HG03045 (cell line): ENCODE measurements at regions not wholly inside any gene's neighbourhood (a gene's known extent, or its start where the extent isn't known, plus 50 kb on each side); places are given as distances from the start of the nearest gene placed in this dataset.

ENCODE experiments used
- ATAC-seq: cut with Tn5 transposase; IDR thresholded peaks from one replicate; pipeline ENCODE4 v1.9.1; 2021; ENCODE audit warnings: mild to moderate bottlenecking, moderate library complexity; ENCODE audit not compliant: unreplicated experiment

DNA sequence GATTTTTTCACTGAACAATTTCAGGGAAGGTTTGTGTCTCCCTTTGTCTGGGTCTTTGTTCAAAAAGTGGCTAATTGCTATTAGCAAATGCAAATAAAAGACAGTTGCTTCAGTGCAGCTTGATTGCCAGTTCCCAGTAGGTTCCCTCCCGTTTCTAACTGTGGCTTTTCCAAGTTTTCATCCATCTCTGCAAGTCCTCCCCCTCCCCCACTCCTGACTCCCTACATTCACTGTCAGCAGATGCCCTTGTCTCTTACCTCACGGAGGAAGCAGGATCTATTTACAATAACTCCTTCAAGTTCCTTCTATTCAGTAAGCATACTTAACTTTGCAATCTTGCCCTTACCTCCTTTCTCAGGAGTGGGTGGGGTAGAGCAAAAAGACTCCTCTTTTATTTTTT lies 55.4 kb upstream of the SCEL start:
- ATAC-seq = no peak

DNA sequence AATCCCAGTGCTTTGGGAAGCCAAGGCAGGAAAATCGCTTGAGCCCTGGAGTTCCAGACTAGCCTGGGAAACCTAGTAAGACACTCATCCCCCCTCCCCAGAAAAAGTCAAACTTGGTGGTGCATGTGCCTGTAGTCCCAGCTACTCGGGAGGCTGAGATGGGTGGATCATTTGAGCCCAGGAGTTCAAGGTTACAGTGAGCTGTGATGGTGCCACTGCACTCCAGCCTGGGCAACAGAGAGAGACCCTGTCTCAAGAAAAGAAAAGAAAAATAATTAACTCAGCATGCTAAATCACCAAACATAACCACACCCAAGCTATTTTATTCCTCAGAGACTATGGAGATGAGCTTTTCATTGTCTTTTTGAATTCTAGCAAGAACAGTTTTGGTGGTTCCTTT lies 56.2 kb upstream of the SCEL start:
- no peak for ATAC-seq

DNA sequence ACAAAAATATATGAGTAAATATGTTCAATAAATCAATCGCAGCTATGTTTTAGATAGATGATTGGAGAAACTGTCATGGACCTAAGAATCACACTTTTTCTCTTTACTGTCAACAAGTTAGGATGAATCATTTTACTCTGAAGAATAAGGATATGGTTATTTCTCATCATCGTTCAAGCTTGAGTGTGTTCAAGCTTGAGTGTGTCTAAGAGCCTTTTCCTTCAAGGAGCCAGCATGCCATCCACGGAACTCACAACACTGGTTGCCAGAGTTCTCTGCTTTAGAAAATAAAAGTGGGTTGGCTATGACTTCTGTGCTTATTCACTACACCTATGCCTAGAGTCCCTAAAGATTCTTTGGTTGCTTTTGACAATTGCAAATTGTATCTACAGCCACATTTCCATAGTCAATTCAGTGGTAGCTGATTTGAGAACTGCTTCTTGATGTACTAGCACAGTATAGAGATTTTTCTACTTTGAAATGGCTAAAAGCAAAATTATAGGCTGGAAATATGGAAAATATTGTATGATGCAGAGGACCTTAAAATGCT lies 58.1 kb upstream of the SCEL start:
- no peak for ATAC-seq

DNA sequence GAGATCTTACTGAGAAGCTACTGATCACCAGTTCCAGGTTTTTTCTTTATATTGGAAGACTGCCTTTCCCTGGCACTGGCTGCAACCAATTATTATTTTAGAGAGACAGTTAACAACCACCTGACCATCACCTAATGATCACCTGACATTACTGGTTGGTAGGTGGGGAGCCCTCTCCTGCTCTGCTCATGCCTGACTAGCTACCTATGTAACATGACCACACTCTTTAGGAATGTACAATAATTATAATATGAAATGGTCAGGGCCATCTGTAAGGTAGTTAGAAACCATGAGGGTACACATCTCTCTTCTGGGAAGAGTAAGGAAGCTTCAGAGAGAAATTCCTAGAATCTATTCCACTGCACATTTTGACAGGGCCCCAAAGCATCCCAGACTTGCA lies 59.0 kb upstream of the SCEL start:
- ATAC-seq = no peak

DNA sequence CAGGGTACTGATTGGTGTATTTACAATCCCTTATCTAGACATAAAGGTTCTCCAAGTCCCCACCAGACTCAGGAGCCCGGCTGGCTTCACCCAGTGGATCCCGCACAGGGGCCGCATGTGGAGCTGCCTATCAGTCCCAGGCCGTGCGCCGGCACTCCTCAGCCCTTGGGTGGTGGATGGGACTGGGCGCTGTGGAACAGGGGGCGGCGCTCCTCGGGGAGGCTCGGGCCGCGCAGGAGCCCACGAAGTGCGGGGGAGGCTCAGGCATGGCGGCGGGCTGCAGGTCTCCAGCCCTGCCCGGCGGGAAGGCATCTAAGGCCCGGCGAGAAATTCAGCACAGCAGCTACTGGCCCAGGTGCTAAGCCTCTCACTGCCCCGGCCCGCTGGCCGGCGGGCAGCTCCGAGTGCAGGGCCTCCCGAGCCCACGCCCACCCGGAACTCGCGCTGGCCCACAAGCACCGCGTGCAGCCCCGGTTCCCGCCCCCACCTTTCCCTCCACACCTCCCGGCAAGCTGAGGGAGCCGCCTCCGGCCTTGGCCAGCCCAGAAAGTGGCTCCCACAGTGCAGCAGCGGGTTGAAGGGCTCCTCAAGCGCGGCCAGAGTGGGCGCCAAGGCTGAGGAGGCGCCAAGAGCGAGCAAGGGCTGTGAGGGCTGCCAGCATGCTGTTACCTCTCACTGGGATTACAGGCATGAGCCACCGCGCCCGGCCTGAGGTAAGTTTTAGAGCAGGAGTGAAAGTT lies 60.0 kb upstream of the SCEL start:
- ATAC-seq = no peak

DNA sequence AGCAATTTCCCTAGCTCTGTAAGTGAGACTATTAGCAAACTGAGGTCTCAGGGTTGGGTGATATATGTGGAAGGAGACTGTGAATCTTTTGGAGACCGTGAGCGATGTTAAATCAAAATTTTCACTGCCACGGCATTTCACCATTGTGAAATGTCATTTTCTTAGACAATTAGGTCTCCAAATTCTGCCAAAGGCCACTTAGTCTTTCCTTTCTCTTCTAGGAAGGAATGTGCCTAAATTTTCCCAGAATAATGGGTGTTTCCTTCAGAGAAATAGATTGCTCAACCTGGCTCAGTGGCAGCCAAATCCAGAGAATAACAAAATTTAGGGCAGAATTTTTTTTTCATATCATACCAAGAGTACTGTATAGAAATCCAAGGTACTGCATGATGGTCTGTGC lies 64.5 kb upstream of the SCEL start:
- no peak for ATAC-seq

DNA sequence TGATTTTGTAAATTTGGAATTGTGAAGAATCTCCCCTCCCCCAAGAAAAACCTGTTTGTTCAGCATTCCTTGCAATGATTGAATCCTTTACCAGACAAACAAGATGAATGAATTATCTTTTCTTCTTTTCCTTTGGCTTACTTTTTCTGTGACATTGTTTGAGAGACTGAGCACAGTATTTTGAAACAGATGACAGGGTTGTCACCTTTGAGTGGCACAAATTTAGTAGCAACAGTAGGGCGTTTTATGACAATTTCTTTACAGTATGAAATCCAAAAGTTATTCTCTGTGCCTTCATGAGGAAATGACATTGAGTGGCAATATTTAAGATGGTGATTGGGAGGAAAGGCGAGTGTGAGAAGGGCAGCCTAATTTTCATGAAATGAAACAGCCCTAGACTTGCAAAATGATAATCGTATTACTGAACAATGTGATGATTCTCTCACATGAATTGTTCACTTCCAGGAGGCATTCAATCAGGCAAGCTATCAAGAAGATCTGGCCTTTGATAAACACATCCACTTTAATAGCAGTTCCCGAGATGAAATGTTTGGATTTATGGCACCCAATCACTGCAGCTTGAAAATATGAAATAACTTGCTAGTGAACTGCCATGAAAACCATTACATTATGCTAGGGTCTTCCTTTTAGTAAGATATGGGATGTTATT lies 68.6 kb upstream of the SCEL start:
- no peak for ATAC-seq

DNA sequence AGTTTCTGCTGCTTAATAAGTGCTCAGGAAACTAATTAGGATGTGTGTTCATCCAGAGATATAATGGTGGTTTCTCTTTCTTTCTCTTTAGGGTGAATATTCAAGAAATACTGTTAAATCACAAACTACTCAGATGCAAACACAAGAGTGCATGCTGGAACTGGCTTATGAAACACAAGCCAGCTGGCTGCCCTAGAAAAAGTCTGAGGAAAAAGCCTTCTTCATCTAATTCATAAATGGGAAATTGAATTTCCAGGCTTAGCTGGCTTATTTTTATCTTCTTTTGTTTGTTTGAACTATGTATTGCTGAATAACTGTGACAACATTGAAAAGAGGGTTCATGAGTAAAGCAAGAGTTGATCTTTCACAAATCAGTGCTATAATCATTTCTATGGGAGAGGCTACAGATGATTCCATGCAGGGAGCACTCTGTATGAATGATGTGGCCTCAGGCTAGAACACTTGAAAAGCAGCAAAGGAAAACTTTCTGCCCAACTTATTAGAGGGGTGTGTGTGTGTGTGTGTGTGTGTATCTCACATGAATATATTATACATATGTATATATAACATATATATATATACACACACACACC lies 69.8 kb upstream of the SCEL start:
- no peak for ATAC-seq

DNA sequence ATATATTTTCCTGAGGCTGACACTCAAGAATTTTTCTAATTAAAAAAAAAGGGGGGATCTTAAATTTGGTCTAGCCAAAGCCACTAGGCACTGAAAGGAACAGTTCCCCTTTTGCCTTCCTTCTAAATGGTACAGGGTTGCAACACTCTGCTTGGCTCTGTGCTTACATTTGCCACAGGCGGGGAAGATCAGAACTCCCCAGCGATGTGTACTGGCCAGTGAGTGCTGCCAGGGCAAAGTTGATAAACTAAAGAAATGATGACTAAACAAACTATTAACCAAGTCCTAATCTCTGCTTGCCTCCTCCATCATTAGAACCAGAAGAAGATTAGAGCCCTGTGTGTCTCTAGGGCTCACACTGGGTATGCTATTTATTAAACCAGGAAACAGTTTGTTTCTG lies 75.3 kb upstream of the SCEL start:
- ATAC-seq = peak; percentile 79

DNA sequence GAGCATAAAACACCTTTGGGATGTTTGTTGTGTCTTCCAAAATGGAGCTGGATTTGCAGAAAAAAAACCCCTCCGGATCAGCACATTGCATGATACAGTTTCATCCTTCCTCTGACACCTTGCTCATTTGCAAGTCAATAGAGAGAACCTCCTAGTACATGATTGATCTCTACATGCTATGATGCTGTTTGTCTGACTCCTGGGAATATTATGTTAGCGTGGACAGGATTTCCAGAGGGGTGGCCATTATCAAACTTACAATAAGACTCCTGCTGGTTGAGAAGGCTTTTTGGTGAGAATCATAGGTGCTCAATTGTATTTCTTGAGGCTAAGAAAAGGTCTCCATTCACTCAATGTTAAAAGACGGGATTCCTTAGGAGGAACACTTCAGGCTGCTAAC lies 75.9 kb upstream of the SCEL start:
- no peak for ATAC-seq

DNA sequence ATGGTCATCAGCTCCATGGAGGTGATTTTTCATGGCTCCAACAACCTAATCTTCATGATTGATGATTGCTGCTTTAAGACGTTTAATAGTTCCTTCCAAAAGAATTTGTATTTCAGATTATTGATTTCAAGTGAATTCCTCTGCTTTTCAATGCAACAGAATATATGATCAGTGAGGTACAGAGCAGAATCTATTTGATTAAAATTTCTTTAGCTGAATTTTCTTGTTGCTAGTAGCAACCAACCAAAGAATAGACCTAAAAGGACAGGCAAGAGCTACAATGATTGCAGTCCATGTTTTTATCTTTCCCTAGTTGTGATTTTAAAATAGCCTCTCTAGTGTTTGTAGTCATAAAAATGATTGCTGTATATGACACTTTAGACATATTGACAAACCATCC lies 76.8 kb upstream of the SCEL start:
- no peak for ATAC-seq

DNA sequence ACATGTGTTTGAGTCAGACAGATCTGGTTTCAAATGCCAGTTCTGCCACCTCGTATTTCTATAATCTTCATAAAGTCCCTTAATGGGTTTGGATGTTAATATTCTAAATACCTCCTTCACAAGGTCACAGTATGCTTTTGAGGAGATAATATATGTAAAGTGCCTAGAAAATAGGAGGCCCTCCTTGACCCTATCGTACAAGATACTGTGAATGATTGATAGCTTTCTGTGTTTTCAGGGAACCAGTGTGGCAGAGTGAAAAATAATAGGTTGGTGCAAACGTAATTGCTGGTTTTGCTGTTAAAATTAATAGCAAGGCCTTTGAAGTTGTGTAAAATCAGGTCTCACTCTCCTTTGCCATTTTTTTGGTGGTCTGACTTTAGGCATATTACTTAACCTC lies 77.5 kb upstream of the SCEL start:
- no peak for ATAC-seq

DNA sequence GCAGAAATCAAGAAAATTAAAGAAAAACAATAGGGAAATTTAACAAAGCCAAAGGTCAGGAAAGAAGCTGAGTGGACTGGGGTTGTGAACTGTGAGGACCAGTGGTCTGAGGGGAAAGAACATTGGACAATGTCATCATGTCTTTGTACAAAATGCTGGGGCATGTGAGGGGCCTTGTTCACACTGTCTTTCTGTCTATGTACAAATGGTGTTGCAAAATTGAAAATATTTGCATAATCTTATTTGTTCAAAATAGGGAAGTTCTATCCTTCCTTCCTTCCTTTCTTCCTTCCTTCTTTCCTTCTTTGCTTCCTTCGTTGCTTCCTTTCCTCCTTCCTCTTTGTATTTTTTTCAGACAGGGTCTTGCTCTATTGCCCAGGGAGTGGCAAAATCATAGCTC lies 79.2 kb upstream of the SCEL start:
- ATAC-seq = no peak

DNA sequence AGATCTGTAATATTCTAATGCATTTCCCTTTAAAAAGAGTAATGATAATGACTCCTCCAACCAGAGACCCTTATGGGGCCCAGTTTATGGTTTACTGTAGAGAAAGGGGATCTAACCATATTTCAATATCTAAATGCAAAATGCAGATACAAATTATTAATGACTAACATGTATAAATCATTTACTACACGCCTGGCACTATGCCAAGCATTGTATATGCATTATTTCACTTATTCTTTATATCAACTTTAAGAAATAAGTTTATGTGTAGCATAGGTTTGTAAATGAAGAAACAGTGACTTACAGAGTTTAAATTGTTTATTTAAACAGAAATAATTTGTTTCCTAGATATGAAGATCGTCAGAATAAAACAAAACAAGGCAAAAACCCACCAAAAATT lies 86.2 kb upstream of the SCEL start:
- ATAC-seq = no peak

DNA sequence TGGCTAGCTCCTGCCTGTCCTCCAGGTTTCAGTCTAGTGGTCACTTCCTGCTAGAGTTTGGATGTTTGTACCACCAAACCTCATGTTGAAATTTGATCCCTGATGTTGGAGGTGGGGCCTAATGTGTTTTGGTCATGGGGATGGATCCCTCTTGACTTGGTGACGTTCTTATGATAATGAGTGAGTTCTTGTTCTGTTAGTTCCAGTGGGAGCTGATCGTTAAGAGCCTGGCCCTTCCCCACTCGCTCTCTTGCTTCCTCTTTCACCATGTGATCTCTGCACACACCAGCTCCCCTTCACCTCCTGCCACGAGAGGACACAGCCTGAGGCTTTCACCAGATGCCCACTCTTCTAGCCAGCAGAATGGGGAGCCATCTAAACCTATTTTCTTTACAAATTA lies 86.8 kb upstream of the SCEL start:
- ATAC-seq = no peak

DNA sequence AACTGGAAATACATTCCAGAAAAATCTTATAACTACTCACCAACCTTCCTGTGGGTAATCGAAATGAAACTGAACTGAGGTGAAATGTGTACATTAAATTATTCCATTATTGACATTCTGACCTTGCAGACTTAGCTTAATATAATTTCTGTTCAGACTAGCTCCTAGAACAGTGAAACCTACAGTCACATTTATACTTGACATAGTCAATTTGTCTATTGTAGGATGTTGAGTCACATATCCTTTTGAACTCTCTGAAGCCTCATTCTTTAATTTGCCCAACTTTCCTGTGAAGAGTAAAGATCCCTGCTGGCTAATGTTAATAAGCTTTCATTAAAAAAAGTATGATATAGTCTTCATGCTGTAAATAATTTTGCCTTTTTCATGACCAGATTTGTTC lies 92.0 kb upstream of the SCEL start:
- no peak for ATAC-seq

DNA sequence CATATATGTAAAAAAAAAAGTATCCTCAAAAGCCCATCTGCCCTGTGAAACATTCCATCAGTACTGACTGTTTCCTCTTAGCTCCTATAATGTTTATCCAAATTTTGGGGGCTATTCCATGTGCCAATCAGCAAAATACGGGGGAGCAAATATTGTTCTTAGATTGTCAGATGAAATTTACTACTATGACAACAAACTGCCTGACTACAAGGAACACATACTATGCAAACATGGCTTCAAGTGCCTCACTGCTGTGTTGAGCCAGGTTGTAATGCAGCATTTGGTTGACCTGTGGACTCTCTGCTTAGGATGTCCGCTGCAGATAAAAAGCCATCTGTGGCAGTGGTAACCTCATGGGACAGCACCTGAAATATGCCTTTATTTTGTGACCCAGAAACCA lies 98.2 kb upstream of the SCEL start:
- no peak for ATAC-seq

DNA sequence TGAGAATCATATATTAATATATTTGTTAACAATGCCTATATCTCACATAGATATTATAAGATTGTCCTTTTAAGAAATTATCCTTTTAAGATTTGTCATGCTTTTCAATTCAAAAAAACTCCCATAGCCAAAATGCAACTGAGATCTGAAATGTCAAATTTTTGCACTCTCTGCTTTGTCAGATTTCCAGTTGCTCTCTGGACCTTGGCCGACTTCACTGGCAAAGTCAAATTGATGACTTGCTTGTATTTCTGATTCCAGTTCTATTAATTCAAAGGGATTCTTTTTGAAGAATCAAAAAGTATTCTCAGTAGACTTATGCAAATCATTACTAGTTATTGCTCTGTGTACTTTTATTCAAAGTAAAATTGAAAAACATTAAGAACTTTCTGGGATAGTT lies 101.2 kb upstream of the SCEL start:
- ATAC-seq = no peak

DNA sequence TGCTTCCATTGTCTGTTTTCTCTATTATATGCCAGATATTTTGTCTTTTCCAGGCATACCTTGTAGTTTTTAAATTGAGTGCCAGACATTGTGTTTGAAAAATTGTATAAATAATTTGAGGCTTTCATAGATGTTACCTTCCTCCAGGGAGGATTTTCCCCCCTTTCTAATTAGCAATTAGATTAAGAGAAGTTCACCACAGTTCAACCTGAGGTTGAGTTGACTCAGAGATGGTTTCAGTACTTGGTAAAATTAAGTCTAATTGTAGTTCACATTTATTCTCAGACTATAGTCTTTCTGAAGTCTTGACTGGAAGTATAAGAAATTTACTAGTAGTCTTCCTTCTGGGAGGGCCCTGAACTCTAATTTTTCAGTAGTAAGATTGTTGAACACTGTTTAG lies 104.1 kb upstream of the SCEL start:
- no peak for ATAC-seq

DNA sequence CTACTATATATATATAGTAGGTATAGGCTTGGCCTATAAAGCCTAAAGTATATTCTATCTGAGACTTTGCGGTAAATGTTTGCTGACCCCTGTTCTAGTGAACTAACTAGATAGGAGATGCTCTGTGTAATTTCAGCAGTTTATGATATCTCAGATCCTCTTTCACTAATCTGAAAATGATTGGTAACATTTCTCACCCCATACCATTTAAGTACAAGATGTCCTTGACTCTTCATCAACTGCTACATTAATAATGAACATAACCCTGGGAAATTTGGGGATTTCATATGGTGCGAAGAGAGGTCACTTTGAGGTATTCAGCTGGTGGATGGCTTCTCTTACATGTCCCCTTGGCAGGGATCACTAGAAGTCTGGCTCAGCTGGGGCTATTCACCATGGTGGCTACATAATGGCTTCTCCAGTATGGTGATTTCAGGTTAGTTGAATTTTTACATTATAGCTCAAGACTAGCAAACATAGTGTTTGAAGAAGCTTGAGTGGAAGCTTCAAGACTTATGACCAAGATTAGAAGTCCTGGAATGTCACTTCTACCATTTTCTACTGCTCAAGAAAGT lies 103.6 kb upstream of the MYCBP2 start:
- ATAC-seq = peak; percentile 36

DNA sequence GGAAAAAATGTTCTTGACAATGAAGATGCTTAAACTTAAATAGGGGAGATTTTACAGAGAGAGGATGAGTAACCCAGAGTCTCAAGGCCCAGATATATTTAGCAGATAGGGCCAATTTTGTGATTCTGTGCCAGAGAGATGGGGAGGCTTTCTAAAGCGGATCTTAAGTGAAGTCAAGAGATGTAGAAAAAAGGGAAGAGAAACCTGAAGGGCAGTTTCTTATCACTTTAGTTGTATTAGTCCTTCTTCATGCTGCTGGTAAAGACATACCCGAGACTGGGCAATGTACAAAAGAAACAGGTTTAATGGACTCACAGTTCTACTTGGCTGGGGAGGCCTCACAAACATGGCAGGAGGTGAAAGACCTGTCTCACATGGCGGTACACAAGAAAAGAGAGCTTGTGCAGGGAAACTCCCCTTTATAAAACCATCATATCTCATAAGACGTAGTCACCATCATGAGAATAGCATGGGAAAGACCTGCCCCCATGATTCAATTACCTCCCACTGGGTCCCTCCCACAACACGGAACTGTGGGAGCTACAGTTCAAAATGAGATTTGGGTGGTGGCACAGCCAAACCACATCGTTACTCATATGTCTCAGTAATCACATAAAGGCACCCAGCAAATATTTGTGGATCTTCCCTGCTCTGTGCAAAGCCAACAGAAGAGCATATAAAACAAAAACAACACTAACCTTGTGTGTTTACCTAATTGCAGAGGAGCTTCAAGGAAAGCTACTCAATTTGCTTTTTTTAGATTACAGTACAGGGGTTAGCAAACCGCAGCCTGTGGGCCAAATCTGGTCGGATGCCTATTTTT lies 102.6 kb upstream of the MYCBP2 start:
- ATAC-seq = peak; percentile 70
